Endothelial cell (in vitro differentiated cells): ENCODE measurements at regions not wholly inside any gene's neighbourhood (a gene's known extent, or its start where the extent isn't known, plus 50 kb on each side); places are given as distances from the start of the nearest gene placed in this dataset.
"Not testable (repeated sequence)": the region's sequence is repeated elsewhere in the genome, so short reads cannot be mapped to it uniquely, and the experiment has no call there.

Experiments
- DNase-seq: peaks from one replicate; pipeline ENCODE4 v3.0.0; 2021; ENCODE audit warnings: low spot score
- H3K27ac Mint-ChIP-seq: one replicate; pipeline ENCODE4 v1.8.0; 2021; ENCODE audit warnings: mixed read lengths, inconsistent platforms; ENCODE audit not compliant: unreplicated experiment
- H3K27me3 Mint-ChIP-seq: one replicate; pipeline ENCODE4 v1.8.0; 2021; ENCODE audit warnings: mild to moderate bottlenecking, moderate library complexity, mixed read lengths, inconsistent platforms; ENCODE audit not compliant: unreplicated experiment
- H3K36me3 Mint-ChIP-seq: one replicate; pipeline ENCODE4 v1.8.0; 2021; ENCODE audit warnings: mild to moderate bottlenecking, low read depth, mixed read lengths, inconsistent platforms; ENCODE audit not compliant: unreplicated experiment
- H3K4me1 Mint-ChIP-seq: one replicate; pipeline ENCODE4 v1.8.0; 2021; ENCODE audit warnings: mild to moderate bottlenecking, mixed read lengths, inconsistent platforms; ENCODE audit not compliant: unreplicated experiment
- H3K4me3 Mint-ChIP-seq: one replicate; pipeline ENCODE4 v1.8.0; 2021; ENCODE audit warnings: mild to moderate bottlenecking, mixed read lengths, inconsistent platforms; ENCODE audit not compliant: unreplicated experiment
- H3K9me3 Mint-ChIP-seq: one replicate; pipeline ENCODE4 v1.8.0; 2021; ENCODE audit warnings: mixed read lengths, inconsistent platforms; ENCODE audit not compliant: unreplicated experiment
- CTCF ChIP-seq: fragments of 200-600 bp; sonication (generic); IDR thresholded peaks from one replicate; pipeline ENCODE4 v1.5.0; 2021; ENCODE audit warnings: antibody characterized with exemption; ENCODE audit not compliant: unreplicated experiment

DNA sequence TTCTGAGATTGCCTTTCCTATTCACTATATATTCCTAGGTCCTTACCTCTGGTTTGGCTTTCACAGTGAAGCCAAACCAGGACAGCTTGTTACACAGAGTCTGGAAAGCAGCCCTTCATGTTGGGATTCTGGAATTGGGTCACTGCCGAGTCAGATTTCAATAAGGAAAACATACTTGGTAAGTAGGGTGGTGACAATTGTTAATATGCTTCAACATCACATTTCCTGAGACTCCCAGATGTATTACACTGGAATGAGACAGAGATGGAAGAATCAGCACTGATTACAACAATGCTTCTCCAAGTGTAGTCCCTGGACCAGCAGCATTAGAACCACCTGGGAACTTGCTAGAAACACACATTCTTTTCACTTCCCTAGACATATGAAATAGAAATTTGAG lies 268.9 kb upstream of the SEMA3C start:
- no peak overlapping the region for H3K4me3 Mint-ChIP-seq
- H3K36me3 Mint-ChIP-seq: no peaks in the 10 kb centered on the region
- H3K9me3 Mint-ChIP-seq: no peaks in the 10 kb centered on the region

DNA sequence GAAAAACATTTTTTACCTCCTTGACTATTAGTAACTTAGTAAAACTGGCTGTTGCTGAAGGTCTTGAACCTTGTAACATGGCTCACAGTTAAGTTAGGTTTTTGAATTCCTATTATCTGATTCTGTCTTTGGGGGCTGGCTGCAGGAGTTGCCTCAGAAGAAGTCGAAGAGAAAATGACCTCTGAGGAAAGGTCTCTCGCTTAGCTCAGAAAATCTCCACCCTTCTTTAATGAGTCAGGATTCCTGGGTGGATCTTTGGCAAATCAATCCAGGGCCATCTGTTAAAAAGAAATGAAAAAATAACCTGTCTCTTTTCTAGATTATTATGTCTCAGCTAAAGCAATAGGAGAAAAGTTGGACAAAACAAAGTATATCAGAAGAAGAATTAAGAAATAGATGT lies 267.8 kb upstream of the SEMA3C start:
- no peak for TF ChIP-seq CTCF
- Mint-ChIP-seq H3K27me3 (no peaks in the 10 kb centered on the region), H3K36me3 (no peaks in the 10 kb centered on the region), H3K4me1 (no peaks in the 10 kb centered on the region), H3K4me3 (no peak overlapping the region), H3K9me3 (no peaks in the 10 kb centered on the region), H3K27ac (no peak overlapping the region)
- no peak for DNase-seq

More for the DNA sequence above, 268.9 kb upstream of the SEMA3C start:
- Mint-ChIP-seq H3K27me3 (no peaks in the 10 kb centered on the region), H3K4me1 (no peaks in the 10 kb centered on the region), H3K27ac (no peak overlapping the region)
- no peak for TF ChIP-seq CTCF
- DNase-seq: no peak

GRCh38 chr7:81185072-81185471 lies 266.2 kb upstream of the SEMA3C start:
- no peak for TF ChIP-seq CTCF
- H3K27me3 Mint-ChIP-seq: no peaks in the 10 kb centered on the region

DNA sequence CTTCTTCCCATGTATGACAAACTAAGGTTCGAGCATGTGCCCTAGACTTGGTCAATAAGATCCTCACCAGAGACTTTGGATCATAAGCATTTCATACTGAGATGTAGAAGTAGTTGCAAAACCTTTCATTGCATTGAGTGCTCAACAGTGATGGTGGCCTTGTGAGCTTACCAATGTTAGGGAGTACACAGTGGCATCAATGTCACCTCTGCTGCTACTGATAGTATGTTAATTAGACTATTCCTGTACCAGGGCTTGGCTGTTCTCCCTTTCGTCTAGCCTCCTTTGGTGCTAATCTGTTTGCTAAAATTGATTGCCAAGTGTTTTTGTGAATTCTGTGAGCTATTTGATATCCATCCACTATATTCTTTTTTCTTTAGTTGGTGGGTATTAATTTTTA lies 264.5 kb upstream of the SEMA3C start:
- H3K9me3 Mint-ChIP-seq: no peaks in the 10 kb centered on the region
- no peak for TF ChIP-seq CTCF
- no peaks in the 10 kb centered on the region for H3K27me3 Mint-ChIP-seq
- no peaks in the 10 kb centered on the region for H3K36me3 Mint-ChIP-seq
- DNase-seq: no peak
- no peak overlapping the region for H3K4me3 Mint-ChIP-seq
- H3K27ac Mint-ChIP-seq: no peak overlapping the region
- no peaks in the 10 kb centered on the region for H3K4me1 Mint-ChIP-seq

More at GRCh38 chr7:81185072-81185471, 266.2 kb upstream of the SEMA3C start:
- Mint-ChIP-seq H3K4me1 (no peaks in the 10 kb centered on the region), H3K36me3 (no peaks in the 10 kb centered on the region), H3K4me3 (no peak overlapping the region), H3K9me3 (no peaks in the 10 kb centered on the region), H3K27ac (no peak overlapping the region)
- no peak for DNase-seq

- H3K36me3 Mint-ChIP-seq, H3K27me3 Mint-ChIP-seq, H3K4me1 Mint-ChIP-seq, H3K9me3 Mint-ChIP-seq, H3K4me3 Mint-ChIP-seq, H3K27ac Mint-ChIP-seq, DNase-seq: not testable (repeated sequence)
Observed at GRCh38 chr7:81182056-81182455, 263.2 kb upstream of the SEMA3C start.

GRCh38 chr7:81181066-81181465 lies 262.2 kb upstream of the SEMA3C start:
- no peaks in the 10 kb centered on the region for H3K9me3 Mint-ChIP-seq
- H3K27me3 Mint-ChIP-seq: peaks cover 2% of the 10 kb centered on the region
- no peak for DNase-seq
- no peak overlapping the region for H3K27ac Mint-ChIP-seq
- no peak for TF ChIP-seq CTCF
- no peak overlapping the region for H3K4me3 Mint-ChIP-seq
- H3K36me3 Mint-ChIP-seq: no peaks in the 10 kb centered on the region
- H3K4me1 Mint-ChIP-seq: no peaks in the 10 kb centered on the region
